Prostate gland (tissue), 2 donors: ENCODE measurements at regions not wholly inside any gene's neighbourhood (a gene's known extent, or its start where the extent isn't known, plus 50 kb on each side); places are given as distances from the start of the nearest gene placed in this dataset.

ENCODE experiments used
- CTCF ChIP-seq, 4 experiments: fragments of 200-600 bp in 2 of 4; fragments of 450-650 bp in 2 of 4; sonication (generic) in 2 of 4; IDR thresholded peaks; 1 replicate in 3 of 4; 2 replicates in 1 of 4; pipeline ENCODE4 v1.5.1; 2016 to 2019; ENCODE audit warnings: antibody characterized with exemption in 4 of 4, mild to moderate bottlenecking in 2 of 4, moderate library complexity in 2 of 4
- POLR2A ChIP-seq: fragments of 450-650 bp; IDR thresholded peaks from one replicate; pipeline ENCODE4 v1.6.1; 2016; ENCODE audit warnings: antibody characterized with exemption, mild to moderate bottlenecking

- TF ChIP-seq CTCF (IDR thresholded peaks at IDR 0.05) (no peak), POLR2A (no peak)
Observed at GRCh38 chr5:67372887-67373286, 176.3 kb upstream of the CD180 start.
